ENCODE measurements at regions not wholly inside any gene's neighbourhood (a gene's known extent, or its start where the extent isn't known, plus 50 kb on each side); places are given as distances from the start of the nearest gene placed in this dataset.
"Not testable (repeated sequence)": the region's sequence is repeated elsewhere in the genome, so short reads cannot be mapped to it uniquely, and the experiment has no call there.

DNA sequence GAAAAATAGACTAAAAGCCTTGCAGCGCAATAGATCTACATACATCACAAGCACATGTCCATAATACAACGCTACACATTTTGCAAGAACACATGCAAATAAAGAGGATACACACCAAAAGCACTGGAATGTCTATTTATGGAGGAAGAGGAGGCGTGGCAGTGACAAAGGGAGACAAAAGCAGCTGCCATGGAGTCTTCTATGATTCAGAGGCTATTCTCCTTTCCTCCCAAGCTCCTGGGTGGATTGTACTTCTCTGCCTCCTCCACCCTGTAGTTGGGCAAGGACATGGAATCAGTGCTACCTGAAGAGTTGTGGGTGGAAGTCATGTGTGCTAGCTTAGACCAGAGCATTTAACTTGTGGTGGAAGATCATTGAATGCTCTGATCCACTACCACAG lies 57.9 kb upstream of the ABHD2 start:
- H3K27ac ChIP-seq (ENCODE audit: low read depth, low read length) = no peak overlapping the region
- H3K36me3 ChIP-seq (ENCODE audit: control insufficient read depth, insufficient read depth, low read length) = no peaks in the 10 kb centered on the region
- H3K27me3 ChIP-seq (ENCODE audit: control insufficient read depth, insufficient read depth, low read length) = no peaks in the 10 kb centered on the region
- H3K4me3 ChIP-seq (ENCODE audit: low read depth, low read length) = no peak overlapping the region
- H3K4me1 ChIP-seq (ENCODE audit: control insufficient read depth, insufficient read depth, low read length) = no peaks in the 10 kb centered on the region
- H3K9me3 ChIP-seq (ENCODE audit: control insufficient read depth, insufficient read depth, low read length) = no peaks in the 10 kb centered on the region
- H3K9ac ChIP-seq (ENCODE audit: low read depth, low read length) = no peak overlapping the region

DNA sequence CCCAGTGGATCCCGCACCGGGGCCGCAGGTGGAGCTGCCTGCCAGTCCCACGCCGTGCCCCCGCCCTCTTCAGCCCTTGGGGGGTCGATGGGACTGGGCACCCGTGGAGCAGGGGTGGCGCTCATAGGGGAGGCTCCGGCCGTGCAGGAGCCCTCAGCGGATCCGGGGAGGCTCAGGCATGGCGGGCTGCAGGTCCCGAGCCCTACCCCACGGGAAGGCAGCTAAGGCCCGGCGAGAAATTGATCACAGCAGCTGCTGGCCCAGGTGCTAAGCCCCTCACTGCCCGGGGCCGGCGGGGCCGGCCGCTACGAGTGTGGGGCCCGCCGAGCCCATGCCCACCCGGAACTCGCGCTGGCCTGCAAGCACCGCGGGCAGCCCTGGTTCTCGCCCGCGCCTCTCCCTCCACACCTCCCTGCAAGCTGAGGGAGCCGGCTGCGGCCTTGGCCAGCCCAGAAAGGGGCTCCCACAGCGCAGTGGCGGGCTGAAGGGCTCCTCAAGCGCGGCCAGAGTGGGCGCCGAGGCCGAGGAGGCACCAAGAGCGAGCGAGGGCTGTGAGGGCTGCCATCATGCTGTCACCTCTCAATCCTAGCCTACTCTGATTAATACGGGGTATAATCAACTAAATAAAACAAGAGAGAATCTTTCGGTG lies 56.5 kb upstream of the ABHD2 start:
- not testable (repeated sequence) for H3K27me3 ChIP-seq (ENCODE audit: control insufficient read depth, insufficient read depth, low read length); H3K9ac ChIP-seq (ENCODE audit: low read depth, low read length); H3K9me3 ChIP-seq (ENCODE audit: control insufficient read depth, insufficient read depth, low read length); H3K27ac ChIP-seq (ENCODE audit: low read depth, low read length); H3K4me1 ChIP-seq (ENCODE audit: control insufficient read depth, insufficient read depth, low read length); H3K36me3 ChIP-seq (ENCODE audit: control insufficient read depth, insufficient read depth, low read length); H3K4me3 ChIP-seq (ENCODE audit: low read depth, low read length)

DNA sequence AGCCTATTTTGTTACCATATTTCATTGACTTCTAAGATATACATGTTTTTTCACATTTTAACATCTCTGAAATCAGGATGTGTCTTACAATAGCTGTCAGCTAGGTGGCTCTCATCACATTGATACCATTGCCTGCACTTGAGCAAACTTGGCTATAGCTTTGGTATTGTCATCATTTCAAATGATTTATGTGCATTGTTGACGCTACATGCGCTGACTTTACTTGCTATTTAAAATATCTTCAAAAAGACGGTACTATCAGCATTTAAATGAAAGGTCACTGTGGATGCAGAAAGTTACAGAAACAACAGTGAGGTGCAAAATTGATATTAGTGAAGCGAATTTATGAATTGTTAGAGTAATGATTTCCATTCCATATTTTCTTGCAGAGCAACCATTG lies 54.0 kb upstream of the ABHD2 start:
- no peak overlapping the region for H3K27ac ChIP-seq (ENCODE audit: low read depth, low read length)
- no peak overlapping the region for H3K4me3 ChIP-seq (ENCODE audit: low read depth, low read length)
- no peaks in the 10 kb centered on the region for H3K27me3 ChIP-seq (ENCODE audit: control insufficient read depth, insufficient read depth, low read length)
- no peaks in the 10 kb centered on the region for H3K36me3 ChIP-seq (ENCODE audit: control insufficient read depth, insufficient read depth, low read length)
- no peaks in the 10 kb centered on the region for H3K4me1 ChIP-seq (ENCODE audit: control insufficient read depth, insufficient read depth, low read length)
- no peaks in the 10 kb centered on the region for H3K9me3 ChIP-seq (ENCODE audit: control insufficient read depth, insufficient read depth, low read length)
- no peak overlapping the region for H3K9ac ChIP-seq (ENCODE audit: low read depth, low read length)

DNA sequence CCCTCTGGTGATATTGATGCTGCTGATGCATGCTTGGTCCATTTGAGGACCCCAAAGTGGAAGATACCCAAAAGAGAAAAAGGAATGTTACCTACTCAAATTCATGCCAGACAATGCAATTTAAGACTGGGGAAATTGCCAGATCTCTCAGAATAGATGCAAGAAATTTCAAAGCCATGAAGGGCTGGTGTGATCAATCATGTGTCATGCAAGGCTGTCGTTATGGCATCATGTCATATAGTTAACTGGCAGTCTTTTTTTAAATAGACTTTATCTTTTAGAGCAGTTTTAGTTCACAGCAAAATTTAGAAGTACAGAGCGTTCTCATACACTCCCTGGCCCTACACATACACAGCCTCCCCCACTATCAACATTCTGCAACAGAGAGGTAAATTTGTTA lies 53.1 kb upstream of the ABHD2 start:
- no peaks in the 10 kb centered on the region for H3K36me3 ChIP-seq (ENCODE audit: control insufficient read depth, insufficient read depth, low read length)
- no peak overlapping the region for H3K9ac ChIP-seq (ENCODE audit: low read depth, low read length)
- no peaks in the 10 kb centered on the region for H3K9me3 ChIP-seq (ENCODE audit: control insufficient read depth, insufficient read depth, low read length)
- H3K27ac ChIP-seq (ENCODE audit: low read depth, low read length) = no peak overlapping the region
- no peak overlapping the region for H3K4me3 ChIP-seq (ENCODE audit: low read depth, low read length)
- H3K4me1 ChIP-seq (ENCODE audit: control insufficient read depth, insufficient read depth, low read length) = no peaks in the 10 kb centered on the region
- H3K27me3 ChIP-seq (ENCODE audit: control insufficient read depth, insufficient read depth, low read length) = no peaks in the 10 kb centered on the region

DNA sequence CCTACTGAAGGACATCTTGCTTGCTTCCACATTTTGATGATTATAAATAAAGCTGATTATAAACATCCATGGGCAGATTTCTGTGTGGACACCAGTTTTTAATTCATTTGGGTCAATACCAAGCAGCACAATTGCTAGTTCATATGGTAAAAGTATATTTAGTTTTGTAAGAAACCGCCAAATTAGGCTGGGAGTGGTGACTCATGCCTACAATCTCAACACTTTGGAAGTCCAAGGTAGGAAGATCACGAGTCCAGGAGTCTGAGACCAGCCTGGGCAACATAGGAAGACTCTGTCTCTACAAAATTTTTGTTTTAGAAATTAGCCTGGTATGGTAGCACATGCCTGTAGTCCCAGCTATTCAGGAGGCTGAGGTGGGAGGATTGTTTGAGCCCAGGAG lies 52.6 kb upstream of the ABHD2 start:
- H3K27ac ChIP-seq (ENCODE audit: low read depth, low read length) = no peak overlapping the region
- no peaks in the 10 kb centered on the region for H3K4me1 ChIP-seq (ENCODE audit: control insufficient read depth, insufficient read depth, low read length)
- no peak overlapping the region for H3K9ac ChIP-seq (ENCODE audit: low read depth, low read length)
- no peaks in the 10 kb centered on the region for H3K9me3 ChIP-seq (ENCODE audit: control insufficient read depth, insufficient read depth, low read length)
- no peak overlapping the region for H3K4me3 ChIP-seq (ENCODE audit: low read depth, low read length)
- no peaks in the 10 kb centered on the region for H3K36me3 ChIP-seq (ENCODE audit: control insufficient read depth, insufficient read depth, low read length)
- H3K27me3 ChIP-seq (ENCODE audit: control insufficient read depth, insufficient read depth, low read length) = no peaks in the 10 kb centered on the region

DNA sequence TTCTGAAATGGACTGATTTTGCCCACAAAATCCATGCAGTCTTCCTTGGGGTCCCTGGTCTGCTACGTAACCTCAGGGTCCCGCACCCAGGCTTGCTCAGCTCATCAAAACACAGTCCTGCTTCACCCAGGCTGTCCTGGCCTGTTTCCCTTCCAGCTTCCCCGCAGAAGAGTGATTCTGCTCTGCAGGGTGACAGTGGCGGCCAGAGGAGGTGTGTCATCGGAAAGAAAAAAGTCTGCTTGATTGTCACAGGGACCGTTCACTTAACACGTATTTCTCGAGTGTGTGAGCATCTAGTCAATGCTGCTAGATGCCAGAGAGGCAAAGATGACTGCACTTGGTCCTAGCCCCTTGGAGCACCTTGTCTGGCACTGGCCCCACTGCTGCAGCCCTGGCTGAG lies 50.1 kb upstream of the ABHD2 start:
- Histone ChIP-seq H3K9me3 (ENCODE audit: control insufficient read depth, insufficient read depth, low read length) (no peaks in the 10 kb centered on the region), H3K4me1 (ENCODE audit: control insufficient read depth, insufficient read depth, low read length) (no peaks in the 10 kb centered on the region), H3K36me3 (ENCODE audit: control insufficient read depth, insufficient read depth, low read length) (no peaks in the 10 kb centered on the region), H3K27me3 (ENCODE audit: control insufficient read depth, insufficient read depth, low read length) (no peaks in the 10 kb centered on the region), H3K27ac (ENCODE audit: low read depth, low read length) (no peak overlapping the region), H3K9ac (ENCODE audit: low read depth, low read length) (no peak overlapping the region), H3K4me3 (ENCODE audit: low read depth, low read length) (no peak overlapping the region)
